ENCODE measurements at regions not wholly inside any gene's neighbourhood (a gene's known extent, or its start where the extent isn't known, plus 50 kb on each side); places are given as distances from the start of the nearest gene placed in this dataset.

DNA sequence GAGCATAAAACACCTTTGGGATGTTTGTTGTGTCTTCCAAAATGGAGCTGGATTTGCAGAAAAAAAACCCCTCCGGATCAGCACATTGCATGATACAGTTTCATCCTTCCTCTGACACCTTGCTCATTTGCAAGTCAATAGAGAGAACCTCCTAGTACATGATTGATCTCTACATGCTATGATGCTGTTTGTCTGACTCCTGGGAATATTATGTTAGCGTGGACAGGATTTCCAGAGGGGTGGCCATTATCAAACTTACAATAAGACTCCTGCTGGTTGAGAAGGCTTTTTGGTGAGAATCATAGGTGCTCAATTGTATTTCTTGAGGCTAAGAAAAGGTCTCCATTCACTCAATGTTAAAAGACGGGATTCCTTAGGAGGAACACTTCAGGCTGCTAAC lies 75.9 kb upstream of the SCEL start:
- Histone ChIP-seq H3K9me3 (ENCODE audit: control insufficient read depth, insufficient read depth, low read depth, low read length) (no peaks in the 10 kb centered on the region), H3K36me3 (ENCODE audit: control insufficient read depth, insufficient read depth, low read length) (no peaks in the 10 kb centered on the region), H3K4me3 (replicated peaks in 1 of 4; ENCODE audit: control extremely low read depth in 1 of 4, insufficient read depth in 1 of 4, low read depth in 3 of 4, low read length in 4 of 4) (no peak overlapping the region), H3K27ac (ENCODE audit: insufficient read depth, low read length) (no peak overlapping the region), H3K4me1 (ENCODE audit: control insufficient read depth, extremely low read depth, insufficient read depth, low read length) (no peaks in the 10 kb centered on the region), H3K4me2 (ENCODE audit: extremely low read depth, insufficient read depth, low read length) (no peak overlapping the region), H3K9ac (ENCODE audit: insufficient read depth, low read length) (no peak overlapping the region), H3K79me2 (ENCODE audit: control insufficient read depth, insufficient read depth, low read length) (no peaks in the 10 kb centered on the region), H2AFZ (ENCODE audit: low read length) (no peak overlapping the region), H3K27me3 (ENCODE audit: control insufficient read depth, insufficient read depth, low read length) (peaks cover 4% of the 10 kb centered on the region), H4K20me1 (ENCODE audit: control insufficient read depth, extremely low read depth, insufficient read depth, low read length) (no peaks in the 10 kb centered on the region)
- TF ChIP-seq CTCF (conservative IDR thresholded peaks at IDR 0.05 in 1 of 2, IDR thresholded peaks at IDR 0.05 in 1 of 2; ENCODE audit: low read depth in 1 of 2, low read length in 2 of 2) (no peak), EZH2 (IDR thresholded peaks at IDR 0.05; ENCODE audit: low read length, missing control alignments) (no peak)
- DNase-seq (ENCODE audit: low read depth in 2 of 2) = no peak

GRCh38 chr13:77458736-77459135 lies 76.8 kb upstream of the SCEL start:
- H3K36me3 ChIP-seq (ENCODE audit: control insufficient read depth, insufficient read depth, low read length) = no peaks in the 10 kb centered on the region
- no peak overlapping the region for H3K4me2 ChIP-seq (ENCODE audit: extremely low read depth, insufficient read depth, low read length)
- H3K79me2 ChIP-seq (ENCODE audit: control insufficient read depth, insufficient read depth, low read length) = no peaks in the 10 kb centered on the region
- TF ChIP-seq CTCF (conservative IDR thresholded peaks at IDR 0.05 in 1 of 2, IDR thresholded peaks at IDR 0.05 in 1 of 2; ENCODE audit: low read depth in 1 of 2, low read length in 2 of 2) (no peak), EZH2 (IDR thresholded peaks at IDR 0.05; ENCODE audit: low read length, missing control alignments) (no peak)
- H3K27me3 ChIP-seq (ENCODE audit: control insufficient read depth, insufficient read depth, low read length) = peaks cover 4% of the 10 kb centered on the region
- no peaks in the 10 kb centered on the region for H4K20me1 ChIP-seq (ENCODE audit: control insufficient read depth, extremely low read depth, insufficient read depth, low read length)
- no peak overlapping the region for H3K27ac ChIP-seq (ENCODE audit: insufficient read depth, low read length)
- H3K4me1 ChIP-seq (ENCODE audit: control insufficient read depth, extremely low read depth, insufficient read depth, low read length) = no peaks in the 10 kb centered on the region
- H3K9me3 ChIP-seq (ENCODE audit: control insufficient read depth, insufficient read depth, low read depth, low read length) = no peaks in the 10 kb centered on the region
- H2AFZ ChIP-seq (ENCODE audit: low read length) = no peak overlapping the region
- H3K9ac ChIP-seq (ENCODE audit: insufficient read depth, low read length) = no peak overlapping the region
- DNase-seq (ENCODE audit: low read depth in 2 of 2) = no peak
- no peak overlapping the region for H3K4me3 ChIP-seq (replicated peaks in 1 of 4; ENCODE audit: control extremely low read depth in 1 of 4, insufficient read depth in 1 of 4, low read depth in 3 of 4, low read length in 4 of 4)

GRCh38 chr13:77457966-77458365 lies 77.5 kb upstream of the SCEL start:
- H3K4me1 ChIP-seq (ENCODE audit: control insufficient read depth, extremely low read depth, insufficient read depth, low read length) = no peaks in the 10 kb centered on the region
- H4K20me1 ChIP-seq (ENCODE audit: control insufficient read depth, extremely low read depth, insufficient read depth, low read length) = no peaks in the 10 kb centered on the region
- H3K9ac ChIP-seq (ENCODE audit: insufficient read depth, low read length) = no peak overlapping the region
- H3K79me2 ChIP-seq (ENCODE audit: control insufficient read depth, insufficient read depth, low read length) = no peaks in the 10 kb centered on the region
- peaks cover 4% of the 10 kb centered on the region for H3K27me3 ChIP-seq (ENCODE audit: control insufficient read depth, insufficient read depth, low read length)
- DNase-seq (ENCODE audit: low read depth in 2 of 2) = no peak
- no peaks in the 10 kb centered on the region for H3K9me3 ChIP-seq (ENCODE audit: control insufficient read depth, insufficient read depth, low read depth, low read length)
- no peaks in the 10 kb centered on the region for H3K36me3 ChIP-seq (ENCODE audit: control insufficient read depth, insufficient read depth, low read length)
- no peak overlapping the region for H2AFZ ChIP-seq (ENCODE audit: low read length)
- H3K4me2 ChIP-seq (ENCODE audit: extremely low read depth, insufficient read depth, low read length) = no peak overlapping the region
- no peak overlapping the region for H3K27ac ChIP-seq (ENCODE audit: insufficient read depth, low read length)
- H3K4me3 ChIP-seq (replicated peaks in 1 of 4; ENCODE audit: control extremely low read depth in 1 of 4, insufficient read depth in 1 of 4, low read depth in 3 of 4, low read length in 4 of 4) = no peak overlapping the region
- TF ChIP-seq CTCF (conservative IDR thresholded peaks at IDR 0.05 in 1 of 2, IDR thresholded peaks at IDR 0.05 in 1 of 2; ENCODE audit: low read depth in 1 of 2, low read length in 2 of 2) = no peak
- no peak for TF ChIP-seq EZH2 (IDR thresholded peaks at IDR 0.05; ENCODE audit: low read length, missing control alignments)
